SKM-1 treated with dmso at 0.1 percent for 144 hours (cell line): ENCODE measurements at regions not wholly inside any gene's neighbourhood (a gene's known extent, or its start where the extent isn't known, plus 50 kb on each side); places are given as distances from the start of the nearest gene placed in this dataset.
"Not testable (repeated sequence)": the region's sequence is repeated elsewhere in the genome, so short reads cannot be mapped to it uniquely, and the experiment has no call there.

Source experiments
- DNase-seq: peaks from one replicate; lab custom pipeline; 2025; ENCODE audit not compliant: unreplicated experiment; lab: John Stamatoyannopoulos, UW

DNA sequence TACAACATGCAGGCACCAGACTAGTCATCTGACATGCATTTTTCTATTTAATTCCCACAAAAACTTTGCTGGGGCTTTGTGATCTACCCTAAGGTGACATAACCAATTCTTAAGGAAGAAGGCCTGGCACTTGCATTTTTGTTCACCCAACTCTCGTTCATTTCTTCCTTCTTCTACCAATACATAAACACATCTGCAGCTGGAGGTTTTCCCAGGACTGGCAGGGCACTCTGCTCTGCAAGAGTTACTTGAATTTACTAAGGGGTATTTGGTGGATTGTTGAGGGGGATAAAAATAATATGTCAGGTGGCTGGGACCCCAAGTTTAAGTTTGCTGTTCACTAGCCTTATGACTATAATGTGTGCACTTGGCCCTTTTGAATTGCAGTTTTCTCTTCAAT, 111.4 kb upstream of the TRIB2 start:
- no peak for DNase-seq

- DNase-seq, result no peak
Measured at GRCh38 chr2:12605936-12606335, 110.8 kb upstream of the TRIB2 start.

DNA sequence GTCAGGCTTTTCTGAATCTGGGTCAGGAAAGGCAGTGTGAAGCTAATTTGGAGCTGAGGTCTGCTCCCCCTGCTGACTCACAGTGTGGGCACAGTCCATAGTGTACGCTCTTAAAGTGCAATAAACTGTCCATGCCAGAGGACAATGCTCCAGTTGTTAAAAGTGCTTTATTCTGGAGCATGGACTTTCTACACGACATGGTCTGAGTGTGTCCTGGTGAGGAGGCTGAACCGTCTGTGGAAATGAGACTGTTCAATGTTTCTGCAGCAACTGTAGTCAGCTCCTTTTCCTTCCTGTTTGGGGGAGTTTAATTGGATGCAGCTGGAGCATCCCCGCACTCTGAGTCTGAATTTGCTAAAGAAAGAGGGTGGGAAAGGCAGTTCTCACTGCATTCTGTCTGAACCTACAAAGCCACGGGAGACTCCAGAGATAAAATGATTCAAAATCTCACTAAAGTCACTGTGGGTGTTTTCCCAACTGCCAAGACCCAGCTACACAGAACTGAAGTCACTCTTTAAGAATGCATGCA, 110.2 kb upstream of the TRIB2 start:
- DNase-seq, result no peak

GRCh38 chr2:12607971-12608370, 108.8 kb upstream of the TRIB2 start:
- no peak for DNase-seq

DNA sequence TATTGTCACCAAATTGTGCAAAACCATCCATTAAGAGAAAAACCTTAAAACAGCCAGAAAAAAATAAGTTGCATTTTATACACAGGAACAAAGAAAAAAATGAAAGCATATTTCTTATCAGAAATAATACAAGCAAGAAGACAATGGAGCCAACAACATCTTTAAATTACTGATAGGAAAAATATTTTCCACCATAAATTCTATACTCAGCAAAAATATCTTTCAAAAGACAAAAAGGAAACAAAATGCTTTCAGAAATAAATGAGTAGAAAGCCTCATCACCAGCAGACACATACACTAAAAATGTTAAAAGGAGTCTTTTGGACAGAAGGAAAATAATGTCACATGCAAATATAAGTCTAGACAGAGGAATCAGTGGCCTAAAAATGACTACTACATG, 106.4 kb upstream of the TRIB2 start:
- DNase-seq, result no peak

- DNase-seq, result no peak
Measured at GRCh38 chr2:12612168-12612567, 104.6 kb upstream of the TRIB2 start.

GRCh38 chr2:12612671-12613070, 104.1 kb upstream of the TRIB2 start:
- DNase-seq, result no peak

GRCh38 chr2:12613137-12613835, 103.5 kb upstream of the TRIB2 start:
- no peak for DNase-seq

DNA sequence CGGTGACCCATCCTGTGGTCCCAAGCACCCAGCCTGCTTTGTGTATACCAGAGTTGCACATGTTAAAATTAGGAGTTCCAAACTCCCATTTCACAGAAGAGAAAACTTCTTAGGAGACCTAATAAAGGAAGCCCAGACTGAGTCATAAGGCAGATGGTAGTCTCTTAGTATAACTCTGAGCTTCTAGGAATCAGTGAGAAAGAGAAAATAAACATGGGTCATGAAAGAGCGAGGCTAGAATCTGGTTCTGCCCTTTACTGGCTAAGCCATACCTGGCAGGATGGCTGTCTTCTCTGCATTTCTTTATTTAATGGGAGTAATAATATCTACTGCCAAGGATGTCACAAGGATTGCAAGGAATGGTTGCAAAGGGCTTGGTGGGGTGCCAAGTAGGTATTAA, 101.2 kb upstream of the TRIB2 start:
- no peak for DNase-seq

DNA sequence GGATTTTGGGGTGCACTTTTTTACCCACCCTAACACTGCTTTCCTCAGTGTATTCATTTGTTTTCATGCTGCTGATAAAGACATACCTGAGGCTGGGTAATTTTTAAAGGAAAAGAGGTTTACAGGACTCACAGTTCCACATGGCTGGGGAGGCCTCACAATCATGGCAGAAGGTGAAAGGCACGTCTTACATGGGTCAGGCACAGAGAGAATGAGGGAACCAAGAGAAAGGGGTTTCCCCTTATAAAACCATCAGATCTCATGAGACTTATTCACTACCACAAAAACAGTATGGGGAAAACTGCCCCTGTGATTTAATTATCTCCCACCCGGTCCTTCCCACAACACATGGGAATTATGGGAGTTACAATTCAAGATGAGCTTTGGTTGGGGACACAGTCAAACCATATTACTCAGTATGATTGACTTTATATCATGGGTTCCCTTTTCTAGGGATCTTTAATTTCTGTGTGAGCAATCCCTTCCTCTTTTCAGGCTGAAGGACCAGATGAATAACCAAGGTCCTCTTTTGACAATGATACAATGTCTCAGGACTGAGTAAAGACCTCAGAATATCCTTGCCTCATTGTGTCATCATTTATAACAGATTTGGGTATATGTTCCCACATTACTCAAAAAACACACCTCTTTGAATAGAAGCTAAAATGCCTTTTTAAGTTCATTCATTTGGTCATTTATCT, 100.1 kb upstream of the TRIB2 start:
- DNase-seq, result peak; percentile 70

DNA sequence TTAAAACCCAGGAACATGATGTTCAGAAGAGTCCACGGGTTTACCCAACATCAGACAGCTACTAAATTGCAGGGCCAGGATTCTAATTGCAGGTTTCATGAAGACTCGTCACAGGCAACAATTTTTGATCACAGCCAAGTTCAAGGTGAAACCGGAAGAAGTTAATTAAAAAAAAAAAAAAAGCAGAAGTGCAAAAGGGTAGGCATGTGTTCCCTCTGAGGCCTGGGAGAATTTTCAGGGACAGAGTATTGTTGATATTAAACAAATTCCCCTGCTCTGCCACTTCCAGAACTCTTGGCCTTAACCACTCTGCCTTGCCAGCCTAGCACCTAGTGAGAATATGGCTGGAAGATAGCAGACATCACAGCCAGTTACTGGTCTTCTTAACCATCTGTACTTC, 99.4 kb upstream of the TRIB2 start:
- no peak for DNase-seq

- no peak for DNase-seq
Measured at GRCh38 chr2:12617853-12618252, 98.9 kb upstream of the TRIB2 start.

- DNase-seq, result no peak
Measured at GRCh38 chr2:12618576-12618975, 98.2 kb upstream of the TRIB2 start.

DNA sequence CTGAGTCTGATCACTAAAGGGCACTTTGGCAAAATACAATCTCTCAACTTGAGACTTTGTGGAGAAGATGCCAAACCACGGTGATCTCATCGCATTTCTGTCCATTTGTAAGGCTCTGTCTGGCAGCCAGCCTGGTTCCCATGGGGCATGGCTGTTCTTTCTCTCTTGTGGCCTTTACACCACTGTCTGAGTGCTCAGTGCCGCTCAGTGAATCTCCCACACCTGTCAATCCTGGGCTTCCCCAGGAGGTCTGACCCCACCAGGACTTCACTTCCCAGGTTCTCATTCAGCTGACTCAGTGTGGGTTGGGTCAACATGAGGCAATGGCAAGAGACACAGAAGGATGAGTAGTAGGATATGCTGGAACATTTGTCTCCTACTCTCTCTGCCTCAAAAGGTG, 96.8 kb upstream of the TRIB2 start:
- DNase-seq, result no peak

- DNase-seq, result no peak
Measured at GRCh38 chr2:12620759-12621158, 96.0 kb upstream of the TRIB2 start.

DNA sequence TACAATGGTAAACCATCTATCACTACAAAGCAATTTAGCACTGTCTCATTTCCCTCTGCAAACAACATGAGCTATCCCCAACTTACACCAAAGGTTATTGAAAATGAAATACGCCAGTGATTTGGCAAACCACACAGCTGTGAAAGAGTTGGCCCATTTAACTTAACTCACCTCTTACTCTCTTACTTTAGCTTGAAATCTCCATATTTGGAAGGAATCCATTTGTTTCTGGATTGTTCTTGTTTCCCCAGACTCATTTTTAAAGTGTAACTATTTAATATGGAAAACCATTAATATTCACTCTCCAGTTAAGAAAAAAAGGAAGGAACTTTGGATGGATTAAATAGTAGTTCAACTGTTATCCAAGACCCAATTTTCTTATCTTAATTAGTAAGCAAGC, 93.7 kb upstream of the TRIB2 start:
- no peak for DNase-seq

GRCh38 chr2:12624384-12624783, 92.4 kb upstream of the TRIB2 start:
- DNase-seq, result no peak

- DNase-seq, result no peak
Measured at GRCh38 chr2:12624905-12625598, 91.7 kb upstream of the TRIB2 start.

- DNase-seq, result not testable (repeated sequence)
Measured at GRCh38 chr2:12628541-12628940, 88.2 kb upstream of the TRIB2 start.

- no peak for DNase-seq
Measured at GRCh38 chr2:12636837-12637581, 79.7 kb upstream of the TRIB2 start.

GRCh38 chr2:12637754-12638153, 79.0 kb upstream of the TRIB2 start:
- DNase-seq, result no peak
